NCI-H226 (cell line): ENCODE measurements at regions not wholly inside any gene's neighbourhood (a gene's known extent, or its start where the extent isn't known, plus 50 kb on each side); places are given as distances from the start of the nearest gene placed in this dataset.
A peak's percentile ranks its signal among the peaks of the same experiment; 100 is the strongest.
"Not testable (repeated sequence)": the region's sequence is repeated elsewhere in the genome, so short reads cannot be mapped to it uniquely, and the experiment has no call there.

Experiments used
- DNase-seq: peaks from one replicate; pipeline ENCODE4 v3.0.0-alpha.2; 2015

GRCh38 chrX:104513162-104513561 is 52.8 kb upstream of the IL1RAPL2 start:
- no peak for DNase-seq

GRCh38 chrX:104510801-104511200 is 55.2 kb upstream of the IL1RAPL2 start:
- DNase-seq, result no peak

GRCh38 chrX:104502460-104502859 is 63.5 kb upstream of the IL1RAPL2 start:
- no peak for DNase-seq

GRCh38 chrX:104488811-104489210 is 77.2 kb upstream of the IL1RAPL2 start:
- no peak for DNase-seq

- DNase-seq, result no peak
Observed at GRCh38 chrX:104486691-104487090, 79.3 kb upstream of the IL1RAPL2 start.

- no peak for DNase-seq
Observed at GRCh38 chrX:104482757-104483156, 83.2 kb upstream of the IL1RAPL2 start.

- DNase-seq, result no peak
Observed at GRCh38 chrX:104469771-104470170, 96.2 kb upstream of the IL1RAPL2 start.

- DNase-seq, result no peak
Observed at GRCh38 chrX:104459796-104460195, 106.2 kb upstream of the IL1RAPL2 start.

- not testable (repeated sequence) for DNase-seq
Observed at GRCh38 chrX:104457130-104457529, 108.9 kb upstream of the IL1RAPL2 start.

GRCh38 chrX:104450316-104450715 is 115.7 kb upstream of the IL1RAPL2 start:
- no peak for DNase-seq

GRCh38 chrX:104445591-104445990 is 120.4 kb upstream of the IL1RAPL2 start:
- no peak for DNase-seq

GRCh38 chrX:104435249-104435648 is 130.8 kb upstream of the IL1RAPL2 start:
- no peak for DNase-seq

- no peak for DNase-seq
Observed at GRCh38 chrX:104432321-104432720, 133.7 kb upstream of the IL1RAPL2 start.

GRCh38 chrX:104430742-104431119 is 135.3 kb upstream of the IL1RAPL2 start:
- no peak for DNase-seq

- no peak for DNase-seq
Observed at GRCh38 chrX:104430072-104430741, 135.8 kb upstream of the IL1RAPL2 start.

- no peak for DNase-seq
Observed at GRCh38 chrX:104428231-104428630, 137.8 kb upstream of the IL1RAPL2 start.

GRCh38 chrX:104427693-104428092 is 138.3 kb upstream of the IL1RAPL2 start:
- DNase-seq, result no peak

- no peak for DNase-seq
Observed at GRCh38 chrX:104427073-104427472, 138.9 kb upstream of the IL1RAPL2 start.

GRCh38 chrX:104420907-104421306 is 145.1 kb upstream of the IL1RAPL2 start:
- DNase-seq, result no peak

- DNase-seq, result no peak
Observed at GRCh38 chrX:104419926-104420325, 146.1 kb upstream of the IL1RAPL2 start.

GRCh38 chrX:104419211-104419610 is 146.8 kb upstream of the IL1RAPL2 start:
- peak; percentile 67 for DNase-seq

GRCh38 chrX:104411800-104412199 is 154.2 kb upstream of the IL1RAPL2 start:
- DNase-seq, result no peak

- DNase-seq, result no peak
Observed at GRCh38 chrX:104400387-104400786, 145.7 kb upstream of the ESX1 start.

GRCh38 chrX:104392350-104392749 is 137.6 kb upstream of the ESX1 start:
- DNase-seq, result no peak

- DNase-seq, result no peak
Observed at GRCh38 chrX:104391906-104392305, 137.2 kb upstream of the ESX1 start.
